Vagina (tissue), 2 donors: ENCODE measurements at regions not wholly inside any gene's neighbourhood (a gene's known extent, or its start where the extent isn't known, plus 50 kb on each side); places are given as distances from the start of the nearest gene placed in this dataset.

ENCODE experiments used
- CTCF ChIP-seq, 3 experiments: fragments of 450-650 bp in 2 of 3; fragments of 200-600 bp in 1 of 3; sonication (generic) in 1 of 3; IDR thresholded peaks; one replicate each; pipeline ENCODE4 v1.5.1; 2017 to 2019; ENCODE audit warnings: antibody characterized with exemption in 3 of 3, mild to moderate bottlenecking in 2 of 3, moderate library complexity in 2 of 3
- POLR2A ChIP-seq, 2 donors: fragments of 450-650 bp; IDR thresholded peaks; one replicate each; pipeline ENCODE4 v1.6.1; 2017; ENCODE audit warnings: antibody characterized with exemption in 2 of 2, mild to moderate bottlenecking in 2 of 2, moderate library complexity in 2 of 2

GRCh38 chr18:11204020-11204419, 54.7 kb upstream of the PIEZO2 start:
- no peak for TF ChIP-seq CTCF (IDR thresholded peaks at IDR 0.05)
- no peak for TF ChIP-seq POLR2A (IDR thresholded peaks at IDR 0.05)
